NCI-H2029 (cell line): ENCODE measurements at regions not wholly inside any gene's neighbourhood (a gene's known extent, or its start where the extent isn't known, plus 50 kb on each side); places are given as distances from the start of the nearest gene placed in this dataset.

Experiments
- DNase-seq: peaks from one replicate; lab custom pipeline; 2025; lab: John Stamatoyannopoulos, UW

- DNase-seq, result peak; percentile 64
Measured at GRCh38 chr3:42012935-42013690, 51.2 kb upstream of the ULK4 start.

- DNase-seq, result no peak
Measured at GRCh38 chr3:42012383-42012934, 50.6 kb upstream of the ULK4 start.
